Duodenal mucosa (tissue), 2 donors: ENCODE measurements at regions not wholly inside any gene's neighbourhood (a gene's known extent, or its start where the extent isn't known, plus 50 kb on each side); places are given as distances from the start of the nearest gene placed in this dataset.

Experiments
- H3K27ac ChIP-seq: one replicate; pipeline ENCODE4 v1.7.0; 2013; ENCODE audit warnings: low read depth, low read length
- H3K27me3 ChIP-seq, 2 donors: one replicate each; pipeline ENCODE4 v1.7.0; 2013; ENCODE audit warnings: low read length in 2 of 2, control low read depth in 1 of 2; ENCODE audit not compliant: insufficient read depth in 2 of 2, control insufficient read depth in 1 of 2
- H3K36me3 ChIP-seq, 2 donors: one replicate each; pipeline ENCODE4 v1.7.0; 2013; ENCODE audit warnings: low read length in 2 of 2, control low read depth in 1 of 2; ENCODE audit not compliant: insufficient read depth in 2 of 2, control insufficient read depth in 1 of 2
- H3K4me1 ChIP-seq, 2 donors: one replicate each; pipeline ENCODE4 v1.7.0; 2013; ENCODE audit warnings: low read length in 2 of 2, control low read depth in 1 of 2; ENCODE audit not compliant: insufficient read depth in 2 of 2, control insufficient read depth in 1 of 2
- H3K4me3 ChIP-seq, 2 donors: one replicate each; pipeline ENCODE4 v1.7.0; 2013; ENCODE audit warnings: low read length in 2 of 2, low read depth in 1 of 2
- H3K9ac ChIP-seq, 2 donors: one replicate each; pipeline ENCODE4 v1.7.0; 2013; ENCODE audit warnings: low read length in 2 of 2, low read depth in 1 of 2
- H3K9me3 ChIP-seq, 2 donors: one replicate each; pipeline ENCODE4 v1.7.0; 2013; ENCODE audit warnings: low read length in 2 of 2, control low read depth in 1 of 2; ENCODE audit not compliant: control insufficient read depth in 1 of 2

- Histone ChIP-seq H3K4me1 (no peaks in the 10 kb centered on the region), H3K9me3 (no peaks in the 10 kb centered on the region), H3K27ac (no peak overlapping the region), H3K27me3 (no peaks in the 10 kb centered on the region), H3K4me3 (no peak overlapping the region), H3K9ac (no peak overlapping the region), H3K36me3 (no peaks in the 10 kb centered on the region)
Measured at GRCh38 chrY:14139521-14139920, 83.5 kb downstream of the VCY1B start.

- no peaks in the 10 kb centered on the region for H3K4me1 ChIP-seq
- H3K27ac ChIP-seq, result no peak overlapping the region
- H3K27me3 ChIP-seq, result no peaks in the 10 kb centered on the region
- no peak overlapping the region for H3K4me3 ChIP-seq
- no peaks in the 10 kb centered on the region for H3K36me3 ChIP-seq
- H3K9me3 ChIP-seq, result no peaks in the 10 kb centered on the region
- H3K9ac ChIP-seq, result no peak overlapping the region
Measured at GRCh38 chrY:14145614-14146013, 89.6 kb downstream of the VCY1B start.

GRCh38 chrY:14182776-14183175, 126.7 kb downstream of the VCY1B start:
- no peak overlapping the region for H3K9ac ChIP-seq
- no peaks in the 10 kb centered on the region for H3K36me3 ChIP-seq
- H3K27ac ChIP-seq, result no peak overlapping the region
- H3K4me3 ChIP-seq, result no peak overlapping the region
- no peaks in the 10 kb centered on the region for H3K4me1 ChIP-seq
- no peaks in the 10 kb centered on the region for H3K9me3 ChIP-seq
- H3K27me3 ChIP-seq, result no peaks in the 10 kb centered on the region

- Histone ChIP-seq H3K4me1 (no peaks in the 10 kb centered on the region), H3K36me3 (no peaks in the 10 kb centered on the region), H3K27me3 (no peaks in the 10 kb centered on the region), H3K9ac (no peak overlapping the region), H3K9me3 (no peaks in the 10 kb centered on the region), H3K4me3 (no peak overlapping the region), H3K27ac (no peak overlapping the region)
Measured at GRCh38 chrY:14222014-14222413, 166.0 kb downstream of the VCY1B start.

- Histone ChIP-seq H3K9ac (no peak overlapping the region), H3K36me3 (no peaks in the 10 kb centered on the region), H3K9me3 (no peaks in the 10 kb centered on the region), H3K27me3 (no peaks in the 10 kb centered on the region), H3K4me1 (no peaks in the 10 kb centered on the region), H3K4me3 (no peak overlapping the region), H3K27ac (no peak overlapping the region)
Measured at GRCh38 chrY:14231703-14232102, 175.7 kb downstream of the VCY1B start.

- H3K9me3 ChIP-seq, result no peaks in the 10 kb centered on the region
- no peaks in the 10 kb centered on the region for H3K36me3 ChIP-seq
- H3K4me3 ChIP-seq, result no peak overlapping the region
- H3K9ac ChIP-seq, result no peak overlapping the region
- no peak overlapping the region for H3K27ac ChIP-seq
- H3K27me3 ChIP-seq, result no peaks in the 10 kb centered on the region
- no peaks in the 10 kb centered on the region for H3K4me1 ChIP-seq
Measured at GRCh38 chrY:14235070-14235469, 179.0 kb downstream of the VCY1B start.

GRCh38 chrY:14238277-14238676, 182.2 kb downstream of the VCY1B start:
- Histone ChIP-seq H3K9me3 (no peaks in the 10 kb centered on the region), H3K36me3 (no peaks in the 10 kb centered on the region)

GRCh38 chrY:14246948-14247347, 190.9 kb downstream of the VCY1B start:
- Histone ChIP-seq H3K4me1 (no peaks in the 10 kb centered on the region), H3K9me3 (no peaks in the 10 kb centered on the region), H3K36me3 (no peaks in the 10 kb centered on the region), H3K27ac (no peak overlapping the region), H3K4me3 (no peak overlapping the region), H3K27me3 (no peaks in the 10 kb centered on the region), H3K9ac (no peak overlapping the region)

More at GRCh38 chrY:14238277-14238676, 182.2 kb downstream of the VCY1B start:
- H3K4me1 ChIP-seq, result no peaks in the 10 kb centered on the region
- H3K27me3 ChIP-seq, result no peaks in the 10 kb centered on the region
- H3K4me3 ChIP-seq, result no peak overlapping the region
- no peak overlapping the region for H3K9ac ChIP-seq
- no peak overlapping the region for H3K27ac ChIP-seq

GRCh38 chrY:14248878-14249576, 193.0 kb downstream of the VCY1B start:
- Histone ChIP-seq H3K27me3 (no peaks in the 10 kb centered on the region), H3K9me3 (no peaks in the 10 kb centered on the region), H3K36me3 (no peaks in the 10 kb centered on the region), H3K4me1 (no peaks in the 10 kb centered on the region), H3K4me3 (no peak overlapping the region), H3K9ac (no peak overlapping the region), H3K27ac (no peak overlapping the region)

- Histone ChIP-seq H3K27ac (no peak overlapping the region), H3K4me1 (no peaks in the 10 kb centered on the region), H3K9me3 (no peaks in the 10 kb centered on the region), H3K27me3 (no peaks in the 10 kb centered on the region), H3K4me3 (no peak overlapping the region), H3K9ac (no peak overlapping the region), H3K36me3 (no peaks in the 10 kb centered on the region)
Measured at GRCh38 chrY:14255965-14256816, 200.2 kb downstream of the VCY1B start.
